NCI-H526 treated with DMSO at 0.1 percent for 48 hours (cell line): ENCODE measurements at regions not wholly inside any gene's neighbourhood (a gene's known extent, or its start where the extent isn't known, plus 50 kb on each side); places are given as distances from the start of the nearest gene placed in this dataset.

Experiments used
- DNase-seq: peaks from one replicate; lab custom pipeline; 2025; lab: John Stamatoyannopoulos, UW

DNA sequence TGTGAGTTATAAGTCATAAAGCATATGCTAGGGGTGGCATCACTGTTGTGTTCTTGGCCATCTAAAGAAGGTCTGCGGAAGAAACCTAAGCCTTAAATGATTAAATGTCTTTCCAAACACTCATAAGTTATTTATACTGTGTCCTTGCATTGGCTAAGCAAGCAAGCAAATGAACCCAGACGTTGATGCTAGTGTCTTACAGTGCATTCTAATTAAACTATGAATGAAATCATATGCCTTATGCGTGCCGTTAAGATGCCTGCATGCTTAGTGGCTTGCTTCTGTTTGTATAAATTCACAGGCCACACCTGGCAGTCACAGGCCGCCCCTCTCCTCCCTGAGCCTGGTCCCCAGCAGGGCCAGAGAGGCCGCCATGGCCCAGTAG is 49.9 kb downstream of the RIN2 start:
- DNase-seq, result no peak

DNA sequence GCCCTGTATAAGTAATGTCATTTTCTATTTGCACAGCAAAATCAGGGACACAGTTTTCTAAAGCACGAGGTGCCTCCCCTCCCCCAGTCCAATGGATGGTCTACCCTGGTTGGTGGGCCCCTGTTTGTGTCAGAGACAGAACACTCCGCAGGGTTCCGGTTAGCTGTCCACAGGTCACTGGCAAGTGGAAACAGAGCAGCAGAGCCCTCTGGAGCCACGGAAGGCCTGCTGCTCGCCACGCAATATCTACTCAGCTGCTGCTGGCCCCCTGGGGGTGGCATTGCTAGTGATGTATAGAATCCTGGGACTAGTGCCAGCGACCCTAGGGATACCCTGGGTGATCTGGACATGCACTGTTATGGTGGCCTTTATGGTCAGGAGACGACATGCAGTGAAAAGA is 50.4 kb downstream of the RIN2 start:
- no peak for DNase-seq

DNA sequence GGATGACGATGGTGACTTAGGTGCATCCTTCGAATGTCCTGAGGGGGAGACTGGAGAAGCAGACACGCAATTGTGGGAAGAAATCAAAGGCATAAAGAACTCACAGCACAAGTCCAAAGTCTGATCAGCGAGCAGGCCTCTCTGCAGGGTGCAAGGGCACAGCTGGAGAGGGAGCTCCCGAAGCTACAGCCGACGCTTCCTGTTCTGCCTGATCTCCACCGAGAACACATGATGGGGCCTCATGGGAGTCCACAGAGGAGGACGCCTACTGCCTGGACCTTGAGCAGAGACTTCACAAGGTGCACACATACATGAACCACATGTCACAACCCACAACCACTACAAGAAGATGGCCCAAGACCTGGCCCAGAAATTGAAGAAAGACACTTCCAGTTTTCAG is 51.4 kb downstream of the RIN2 start:
- DNase-seq, result no peak

DNA sequence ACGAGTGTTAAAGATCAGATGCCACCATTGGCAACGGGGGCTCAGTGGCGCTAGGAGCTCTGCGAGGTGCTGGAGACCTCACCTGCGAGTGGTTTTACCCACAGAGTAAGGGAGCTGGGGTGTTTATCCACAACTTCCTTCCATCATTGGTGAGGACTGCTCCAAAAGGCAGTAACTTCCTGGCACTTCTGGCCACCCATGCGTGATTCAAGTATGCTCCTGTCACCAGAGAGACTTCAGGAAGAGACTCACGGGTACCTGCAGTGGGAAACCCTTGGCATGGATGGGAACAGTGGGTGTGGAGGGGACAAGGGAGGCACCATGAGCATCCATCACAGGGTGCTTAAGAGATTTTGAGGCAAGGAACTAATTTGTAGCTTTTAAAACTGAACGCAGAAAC is 53.2 kb downstream of the RIN2 start:
- DNase-seq, result no peak

DNA sequence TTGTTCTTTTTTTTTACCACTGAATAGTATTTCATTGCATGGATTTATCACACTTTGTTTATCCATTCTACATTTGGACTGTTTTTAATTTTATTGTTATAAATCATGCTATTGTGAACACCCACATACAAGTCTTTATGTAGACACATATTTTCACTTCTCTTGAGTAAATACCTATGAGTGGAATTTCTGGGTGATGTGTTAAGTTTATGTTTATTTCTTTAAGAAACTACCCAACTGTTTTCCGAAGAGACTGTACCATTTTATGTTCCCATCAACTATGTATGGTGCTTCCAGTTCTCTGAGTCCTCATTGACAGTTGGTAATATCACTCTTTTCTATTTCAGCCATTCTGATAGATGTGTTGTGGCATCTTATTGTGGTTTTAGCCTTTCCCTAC is 54.0 kb downstream of the RIN2 start:
- no peak for DNase-seq

DNA sequence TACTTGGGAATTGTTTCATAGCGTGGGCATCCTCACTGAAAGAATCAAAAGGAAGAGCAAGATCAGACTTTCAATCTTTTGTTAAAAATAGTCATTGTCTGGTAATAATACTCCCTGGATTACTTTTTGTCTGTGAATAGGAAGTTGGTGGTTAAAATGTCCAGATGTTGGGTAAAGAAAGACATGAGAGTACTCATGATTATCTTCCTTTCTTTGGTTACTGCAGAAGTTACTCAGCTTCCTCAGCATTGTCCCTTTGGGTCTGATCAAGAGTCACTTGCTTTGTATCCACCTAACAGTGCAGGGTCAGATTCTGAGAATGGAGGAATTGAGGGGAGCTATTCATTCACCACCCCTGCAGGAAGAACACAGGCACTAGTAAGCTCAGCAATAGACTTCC is 54.6 kb downstream of the RIN2 start:
- DNase-seq, result no peak

DNA sequence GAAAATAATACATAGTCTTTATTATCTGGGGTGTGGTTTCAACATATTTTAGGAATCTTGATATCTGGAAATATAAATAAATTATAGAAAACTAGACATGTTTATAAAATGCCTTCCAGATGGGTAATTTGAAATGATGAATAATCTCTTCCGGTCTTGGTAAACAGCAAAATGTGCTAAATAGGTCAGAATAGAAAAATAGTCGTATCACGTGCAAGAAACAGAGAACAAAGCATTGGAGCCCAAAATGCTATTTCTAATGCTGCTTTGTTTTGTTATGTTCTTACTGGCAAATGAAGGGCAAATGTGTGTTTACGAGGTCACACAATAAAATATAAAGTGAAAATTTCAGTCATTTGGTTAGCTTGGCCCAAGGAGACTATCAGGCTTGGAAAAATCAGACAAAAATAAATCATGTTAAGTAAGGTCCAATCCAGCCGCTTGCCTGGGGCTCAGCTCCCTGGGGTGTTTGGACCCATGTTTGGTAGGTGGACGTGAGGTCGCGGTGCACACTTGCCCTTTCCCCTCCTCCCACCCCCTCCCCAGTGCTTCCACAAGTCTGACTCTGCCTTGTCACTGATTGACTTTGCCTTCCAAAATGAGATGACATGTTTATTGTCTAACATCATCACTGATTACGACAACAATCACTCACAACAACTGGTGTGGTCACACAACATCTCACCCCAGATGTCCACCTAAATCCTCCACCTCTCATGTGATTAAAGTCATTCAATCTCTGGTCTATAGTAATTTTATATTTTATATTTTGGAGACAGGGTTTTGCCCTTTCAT is 56.0 kb downstream of the RIN2 start:
- DNase-seq, result no peak

DNA sequence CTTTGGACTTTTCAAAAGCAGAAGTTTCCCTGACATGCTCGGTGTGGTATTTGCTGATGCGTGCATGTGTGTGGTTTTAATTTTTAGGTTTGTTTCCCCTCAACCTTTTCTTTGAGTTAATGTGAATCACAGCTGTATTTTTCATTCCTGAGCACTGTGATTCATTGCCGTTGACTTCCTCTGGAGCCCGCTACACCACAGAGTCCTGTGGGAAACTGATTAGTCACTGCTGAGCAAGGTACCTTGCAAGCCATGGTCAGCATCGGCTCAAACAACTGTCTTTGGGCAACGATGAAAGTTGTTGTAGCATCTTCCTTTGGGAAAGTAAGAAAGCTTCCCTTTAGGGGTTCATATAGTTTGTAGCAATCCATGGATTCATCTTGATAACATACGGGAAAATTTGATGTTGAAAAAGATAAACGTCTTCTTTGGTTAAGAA is 57.5 kb downstream of the RIN2 start:
- no peak for DNase-seq

DNA sequence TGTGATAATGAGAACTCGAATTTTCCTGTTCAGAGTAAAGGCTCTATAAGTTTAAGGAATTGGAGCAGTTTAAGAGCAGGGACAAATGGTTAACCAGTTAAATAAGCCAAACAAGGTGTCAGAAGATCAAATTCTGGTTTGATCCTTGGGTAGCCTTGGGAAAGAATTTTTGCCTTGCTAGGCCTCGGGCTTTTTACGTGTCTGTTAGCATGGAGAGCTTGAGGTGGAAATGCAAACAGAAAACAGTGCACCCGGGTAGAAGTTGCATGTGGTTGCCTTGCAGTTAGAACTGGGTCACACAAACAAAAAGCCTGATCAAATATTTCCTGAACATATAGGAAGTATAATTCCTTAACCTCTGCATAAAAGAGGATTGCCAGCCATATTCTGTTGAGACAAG is 58.3 kb downstream of the RIN2 start:
- no peak for DNase-seq

DNA sequence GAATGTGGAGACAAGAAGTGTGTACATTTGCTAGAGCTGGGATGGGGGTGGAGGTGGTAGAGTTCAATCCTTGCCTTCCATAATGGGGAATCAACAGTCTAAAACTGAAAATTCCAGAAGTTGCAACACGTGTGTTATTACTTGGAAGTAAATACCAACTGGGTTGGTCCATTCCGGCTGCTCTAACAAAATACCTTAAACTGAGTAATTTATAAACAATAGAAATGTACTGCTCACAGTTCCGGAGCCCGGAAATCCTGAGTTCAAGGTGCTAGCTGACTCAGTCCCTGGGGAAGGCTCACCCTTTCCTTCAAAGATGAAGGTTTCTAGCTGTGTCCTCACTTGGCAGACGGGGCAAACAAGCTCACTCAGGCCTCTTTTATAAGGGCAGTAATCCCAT is 59.0 kb downstream of the RIN2 start:
- DNase-seq, result no peak

DNA sequence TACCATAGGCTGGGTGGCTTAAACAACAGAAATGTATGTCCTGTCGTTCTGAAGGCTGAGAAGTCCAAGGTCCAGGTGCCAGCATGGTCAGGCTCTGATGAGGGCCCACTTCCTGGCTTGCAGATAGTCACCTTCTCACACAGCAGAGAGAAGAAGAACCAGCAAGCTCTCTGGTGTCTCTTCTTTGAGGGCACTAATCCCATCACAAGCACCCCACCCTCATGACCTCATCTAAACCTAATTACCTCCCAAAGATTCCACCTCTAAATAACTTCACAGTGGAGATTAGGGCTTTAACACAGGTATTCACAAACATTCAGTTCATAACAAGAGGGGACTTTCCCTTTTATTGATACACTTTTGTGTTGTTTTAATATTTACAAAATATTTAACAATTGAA is 61.1 kb downstream of the RIN2 start:
- no peak for DNase-seq

DNA sequence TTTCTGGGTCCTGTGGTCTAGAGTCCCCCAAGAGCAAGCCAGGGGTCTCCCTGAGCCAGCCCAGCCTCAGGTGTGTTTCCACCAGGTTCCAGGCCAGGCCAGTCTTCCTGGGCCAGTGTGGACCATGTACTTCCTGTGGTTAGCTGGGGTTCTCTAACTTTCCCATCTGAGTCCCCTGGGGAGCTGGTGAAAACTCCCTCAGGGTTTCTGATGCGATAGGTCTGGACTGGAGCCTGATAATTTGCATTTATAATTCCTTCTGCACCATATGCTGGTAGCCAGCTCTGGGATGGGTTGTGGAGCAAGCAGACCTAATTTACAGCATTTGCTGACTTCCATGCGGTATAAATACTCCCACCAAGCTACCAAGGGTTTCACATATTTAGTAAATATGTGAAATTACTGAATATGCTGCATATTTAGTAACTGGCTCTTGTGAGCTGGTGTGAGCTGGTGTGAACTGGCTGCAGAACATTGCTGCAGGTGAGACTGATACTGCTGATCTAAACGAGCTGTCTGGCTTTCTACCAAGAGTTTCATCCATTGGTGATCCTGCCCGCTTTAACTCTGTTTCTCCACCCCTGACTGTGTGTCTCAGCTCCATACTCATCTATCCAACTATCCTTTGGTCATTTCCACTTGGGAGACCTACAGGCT is 62.6 kb downstream of the RIN2 start:
- DNase-seq, result peak; percentile 92

DNA sequence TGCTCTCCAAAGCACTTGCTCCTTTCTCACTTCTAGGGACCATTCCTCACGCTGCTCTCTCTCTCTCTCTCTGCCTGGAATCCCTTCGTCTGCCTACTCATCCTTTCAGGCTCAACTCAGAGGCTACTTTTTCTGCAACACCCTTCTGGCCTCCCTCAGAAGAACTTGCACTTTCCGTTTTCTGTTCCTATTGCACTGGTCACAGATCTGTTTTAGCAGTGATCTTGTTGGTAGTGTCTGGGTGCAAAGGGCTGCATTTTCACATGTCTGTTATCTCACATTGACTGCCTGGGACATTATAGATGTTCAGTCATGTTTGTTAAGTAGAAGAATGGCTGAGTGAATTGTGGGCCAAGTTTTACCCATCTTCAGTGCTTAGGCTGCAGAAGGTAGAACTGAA is 63.5 kb downstream of the RIN2 start:
- DNase-seq, result no peak

DNA sequence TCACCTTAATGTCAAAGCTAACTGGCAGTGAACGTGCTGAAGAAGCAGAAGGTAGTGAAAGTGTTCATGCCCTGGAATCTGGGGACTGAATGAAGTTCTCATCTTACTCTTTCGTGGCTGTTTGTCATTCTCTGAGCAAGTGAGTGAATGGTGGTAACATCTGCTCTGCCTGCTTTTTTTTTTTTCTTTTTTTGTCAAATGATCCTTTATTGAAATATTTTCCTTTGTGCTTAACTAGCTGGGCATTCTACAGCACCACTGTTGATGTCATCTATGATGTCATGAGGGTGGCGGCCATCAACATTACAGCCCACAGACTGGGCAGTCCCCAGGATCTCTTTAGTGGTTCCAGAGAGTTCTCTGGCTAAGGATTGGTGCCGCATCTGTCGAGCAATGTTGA is 65.2 kb downstream of the RIN2 start:
- no peak for DNase-seq

DNA sequence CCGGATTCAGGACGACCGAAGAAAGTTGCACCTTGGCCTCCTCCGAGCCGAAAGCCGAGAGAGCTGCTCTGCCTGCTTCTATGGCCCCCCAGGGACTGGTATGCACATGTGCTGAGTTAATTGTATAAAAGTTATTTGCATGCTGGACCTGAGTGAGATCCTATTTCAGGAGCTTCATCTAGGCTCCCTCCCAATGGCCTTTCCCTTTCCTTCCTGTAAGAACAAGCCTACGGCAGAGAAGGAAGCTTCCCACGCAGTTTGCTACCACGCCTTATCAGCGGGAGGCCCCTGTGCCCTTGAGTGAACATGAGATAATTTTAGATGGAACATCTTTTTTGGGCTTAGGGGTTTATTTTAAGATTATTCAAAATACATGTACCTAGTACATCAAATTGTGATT is 65.9 kb downstream of the RIN2 start:
- DNase-seq, result peak; percentile 97

DNA sequence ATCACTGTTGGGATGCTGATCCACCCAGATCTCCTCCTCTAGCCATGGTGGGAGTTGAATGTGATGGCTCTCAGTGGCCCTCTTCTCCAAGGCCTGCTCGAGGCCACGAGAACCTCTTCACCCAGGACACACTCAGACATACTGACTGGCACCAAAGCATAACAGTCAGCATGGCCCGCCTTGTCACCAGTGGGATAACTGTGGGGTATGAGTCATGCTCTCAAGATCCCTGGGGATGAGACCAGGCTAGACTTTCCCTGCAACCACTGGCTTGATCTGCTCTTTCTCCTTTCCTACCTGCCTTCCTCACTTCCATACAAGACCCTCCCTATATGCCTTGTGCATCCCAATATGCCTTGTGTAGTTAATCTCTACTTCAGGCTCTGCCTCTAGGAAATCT is 66.8 kb downstream of the RIN2 start:
- DNase-seq, result no peak

DNA sequence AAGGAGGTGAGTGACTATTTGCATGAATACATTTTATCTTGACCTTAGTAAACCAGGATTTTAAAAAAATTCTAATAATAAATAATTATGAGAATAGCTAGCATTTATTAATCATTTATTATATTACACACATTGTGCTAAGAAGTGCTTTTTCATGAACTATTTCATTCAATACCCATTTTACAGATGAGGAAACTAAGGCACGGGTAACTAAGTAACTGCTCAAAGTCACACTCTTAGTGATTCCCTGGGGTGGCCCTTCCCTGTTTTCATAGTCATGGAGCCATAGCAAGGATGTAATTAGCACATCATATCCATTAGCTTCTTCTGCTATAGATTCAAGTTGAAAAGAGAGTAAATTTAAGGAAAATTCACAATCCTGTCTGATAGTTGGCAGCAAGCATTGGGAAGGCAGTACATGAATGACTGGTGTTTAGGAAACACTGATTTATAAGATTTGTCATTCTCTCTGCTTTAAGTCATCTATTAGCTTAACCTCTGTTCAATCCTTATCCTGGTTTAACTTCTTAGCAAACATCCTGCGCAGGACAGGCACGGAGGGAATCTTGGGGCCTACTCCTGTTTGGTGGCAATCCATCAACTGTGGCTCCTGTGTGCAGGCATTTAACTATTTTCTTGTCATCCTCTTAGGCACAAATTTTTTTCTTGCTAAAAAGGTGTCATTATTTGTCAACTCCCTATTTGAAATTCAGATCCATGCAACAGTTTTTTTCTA is 68.3 kb downstream of the RIN2 start:
- DNase-seq, result no peak

DNA sequence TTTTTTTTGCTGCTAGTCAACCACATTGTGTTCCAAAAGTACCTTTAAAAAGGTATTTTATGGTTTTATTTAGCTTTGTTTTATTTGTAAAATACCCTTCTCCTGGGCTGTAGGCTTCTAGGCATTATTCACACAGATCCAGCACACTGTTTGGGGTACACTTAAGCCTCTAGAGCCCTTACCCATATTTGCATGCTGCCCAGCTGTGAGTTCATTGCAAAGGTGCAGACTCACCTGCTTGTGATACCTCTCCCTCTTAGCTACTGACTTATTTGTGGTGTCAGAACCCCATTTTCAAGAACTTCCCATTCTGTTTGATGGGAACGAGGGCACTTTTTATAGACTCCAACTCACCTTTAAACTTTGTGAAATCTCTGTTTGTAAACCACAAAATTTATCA is 69.8 kb downstream of the RIN2 start:
- DNase-seq, result peak; percentile 24

DNA sequence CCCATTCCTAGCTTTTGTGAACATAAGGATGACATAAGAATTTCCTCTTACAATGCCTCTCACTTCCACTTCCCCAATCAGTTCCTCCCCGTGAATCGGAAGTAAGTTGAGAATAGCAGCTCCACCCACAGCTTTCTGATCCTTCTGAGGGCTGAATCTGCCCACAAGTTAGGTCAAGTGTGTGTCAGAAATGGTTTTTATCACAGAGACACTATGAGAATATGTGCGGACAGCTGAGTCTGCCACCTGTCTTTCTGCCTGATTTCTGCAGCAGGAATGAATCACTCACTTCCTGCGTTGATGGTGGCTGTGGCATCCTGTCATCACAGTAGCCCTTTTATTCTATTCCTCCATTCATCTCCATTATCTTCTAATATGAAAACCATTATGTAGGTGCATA is 70.2 kb downstream of the RIN2 start:
- no peak for DNase-seq

DNA sequence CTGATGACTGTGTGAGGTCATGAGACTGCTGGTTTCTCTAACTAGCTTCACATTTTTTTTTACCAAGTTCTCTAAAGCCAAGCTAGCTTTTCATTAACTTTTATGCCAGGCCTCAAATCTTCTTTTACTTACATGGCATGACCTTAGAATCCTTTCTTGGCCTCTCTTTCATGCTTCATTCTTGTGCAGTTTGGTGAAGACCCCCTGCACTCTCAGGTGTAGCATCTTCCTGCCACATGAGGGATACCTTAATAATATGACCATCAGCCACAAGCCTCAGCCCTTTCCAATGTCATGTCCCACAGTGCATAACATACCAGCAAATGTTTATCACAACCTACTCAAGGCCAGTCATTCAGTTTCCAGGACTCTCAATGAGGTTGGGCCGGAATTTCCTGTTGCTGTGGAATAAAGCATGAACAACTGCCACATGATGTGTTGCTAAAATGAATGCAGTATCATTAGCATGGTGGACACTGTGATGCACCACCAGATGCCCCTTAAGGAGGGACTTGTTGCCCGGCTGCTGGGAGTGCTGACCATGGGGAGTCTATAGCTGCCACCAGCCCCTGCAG is 72.2 kb downstream of the RIN2 start:
- DNase-seq, result no peak

DNA sequence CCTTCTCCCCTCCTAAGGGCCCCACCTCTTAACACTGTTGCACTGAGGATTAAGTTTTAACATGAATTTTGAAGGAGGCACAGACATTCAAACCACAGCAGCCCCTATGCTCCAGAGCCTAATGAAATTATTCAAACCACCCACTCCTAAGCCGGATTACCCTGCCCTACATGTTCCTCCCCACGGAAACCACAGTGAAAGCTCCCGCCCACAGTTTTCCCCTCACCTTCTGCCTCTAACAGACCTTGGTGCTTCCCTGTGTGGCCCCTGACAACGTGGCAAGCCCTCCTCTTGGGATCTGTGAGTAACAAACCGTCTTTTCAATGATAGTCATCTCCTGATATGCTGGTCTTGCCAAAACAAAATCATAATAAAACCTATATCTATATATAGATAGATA is 74.8 kb downstream of the RIN2 start:
- no peak for DNase-seq

DNA sequence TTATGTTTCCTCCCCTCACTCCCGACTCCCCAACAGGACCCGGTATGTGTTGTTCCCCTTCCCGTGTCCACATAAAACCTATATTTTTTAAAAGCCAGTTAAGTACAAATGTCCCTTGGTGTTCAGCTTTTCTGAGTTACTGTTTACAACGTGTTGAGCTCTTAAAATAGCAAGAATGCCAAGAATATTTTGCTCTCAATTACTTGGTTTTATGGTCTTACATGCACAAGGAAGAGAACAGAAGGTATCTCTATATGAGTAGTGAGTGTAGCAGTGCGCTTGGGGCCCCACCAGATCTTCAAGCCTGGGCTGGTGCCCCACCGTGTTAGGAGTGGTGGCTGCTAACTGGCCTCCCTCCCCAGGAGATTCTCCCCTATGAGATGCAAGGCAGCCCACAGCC is 75.3 kb downstream of the RIN2 start:
- DNase-seq, result no peak

DNA sequence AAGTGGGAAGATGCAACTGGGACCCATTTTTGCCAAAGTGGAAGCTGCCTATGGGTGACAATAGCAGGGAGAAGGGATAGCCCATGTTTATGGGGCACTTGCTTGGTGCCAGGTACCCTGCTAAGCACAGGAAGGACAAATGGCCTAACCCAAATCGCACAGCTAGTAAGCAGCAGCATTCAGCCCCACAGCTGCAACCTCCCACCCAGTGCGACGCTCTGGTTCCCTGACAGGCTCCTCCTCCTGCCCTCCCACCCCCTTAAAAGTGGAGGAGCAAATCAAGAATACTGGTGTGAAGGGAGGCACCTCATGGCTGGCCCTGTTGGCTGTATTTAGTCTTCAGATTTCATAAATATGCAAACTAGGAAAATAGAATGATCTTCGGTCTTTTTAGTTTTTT is 76.2 kb downstream of the RIN2 start:
- DNase-seq, result no peak
